Panc1 (cell line): ENCODE measurements at regions not wholly inside any gene's neighbourhood (a gene's known extent, or its start where the extent isn't known, plus 50 kb on each side); places are given as distances from the start of the nearest gene placed in this dataset.

Source experiments
- CTCF ChIP-seq: fragments of 450-650 bp; IDR thresholded peaks from 2 replicates; pipeline ENCODE4 v1.5.1; 2017; ENCODE audit warnings: mild to moderate bottlenecking
- POLR2AphosphoS5 ChIP-seq: IDR thresholded peaks from 2 replicates; pipeline ENCODE4 v1.6.1; 2012; ENCODE audit warnings: mild to moderate bottlenecking, low read depth, low read length, moderate library complexity
- SIN3A ChIP-seq: IDR thresholded peaks from 2 replicates; pipeline ENCODE4 v1.6.1; 2012; ENCODE audit warnings: low read depth, mild to moderate bottlenecking, low read length, moderate library complexity, borderline replicate concordance; ENCODE audit not compliant: insufficient read depth
- TF ChIP-seq, protein P1 (sequence below), 2 experiments: IDR thresholded peaks; 2 replicates each; pipeline ENCODE4 v1.6.1; 2011 to 2012; ENCODE audit warnings: low read depth in 2 of 2, control low read depth in 1 of 2, low read length in 1 of 2, mild to moderate bottlenecking in 1 of 2, moderate library complexity in 1 of 2; ENCODE audit not compliant: insufficient read depth in 1 of 2

GRCh38 chr12:5203720-5204119 is 160.0 kb downstream of the KCNA5 start:
- TF ChIP-seq CTCF (no peak), POLR2AphosphoS5 (no peak), SIN3A (no peak)
- TF ChIP-seq, protein P1, sequence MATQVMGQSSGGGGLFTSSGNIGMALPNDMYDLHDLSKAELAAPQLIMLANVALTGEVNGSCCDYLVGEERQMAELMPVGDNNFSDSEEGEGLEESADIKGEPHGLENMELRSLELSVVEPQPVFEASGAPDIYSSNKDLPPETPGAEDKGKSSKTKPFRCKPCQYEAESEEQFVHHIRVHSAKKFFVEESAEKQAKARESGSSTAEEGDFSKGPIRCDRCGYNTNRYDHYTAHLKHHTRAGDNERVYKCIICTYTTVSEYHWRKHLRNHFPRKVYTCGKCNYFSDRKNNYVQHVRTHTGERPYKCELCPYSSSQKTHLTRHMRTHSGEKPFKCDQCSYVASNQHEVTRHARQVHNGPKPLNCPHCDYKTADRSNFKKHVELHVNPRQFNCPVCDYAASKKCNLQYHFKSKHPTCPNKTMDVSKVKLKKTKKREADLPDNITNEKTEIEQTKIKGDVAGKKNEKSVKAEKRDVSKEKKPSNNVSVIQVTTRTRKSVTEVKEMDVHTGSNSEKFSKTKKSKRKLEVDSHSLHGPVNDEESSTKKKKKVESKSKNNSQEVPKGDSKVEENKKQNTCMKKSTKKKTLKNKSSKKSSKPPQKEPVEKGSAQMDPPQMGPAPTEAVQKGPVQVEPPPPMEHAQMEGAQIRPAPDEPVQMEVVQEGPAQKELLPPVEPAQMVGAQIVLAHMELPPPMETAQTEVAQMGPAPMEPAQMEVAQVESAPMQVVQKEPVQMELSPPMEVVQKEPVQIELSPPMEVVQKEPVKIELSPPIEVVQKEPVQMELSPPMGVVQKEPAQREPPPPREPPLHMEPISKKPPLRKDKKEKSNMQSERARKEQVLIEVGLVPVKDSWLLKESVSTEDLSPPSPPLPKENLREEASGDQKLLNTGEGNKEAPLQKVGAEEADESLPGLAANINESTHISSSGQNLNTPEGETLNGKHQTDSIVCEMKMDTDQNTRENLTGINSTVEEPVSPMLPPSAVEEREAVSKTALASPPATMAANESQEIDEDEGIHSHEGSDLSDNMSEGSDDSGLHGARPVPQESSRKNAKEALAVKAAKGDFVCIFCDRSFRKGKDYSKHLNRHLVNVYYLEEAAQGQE (IDR thresholded peaks at IDR 0.05; ENCODE audit: insufficient read depth in 1 of 2, low read depth in 2 of 2, low read length in 1 of 2), result no peak
